Hepatocyte (in vitro differentiated cells): ENCODE measurements at regions not wholly inside any gene's neighbourhood (a gene's known extent, or its start where the extent isn't known, plus 50 kb on each side); places are given as distances from the start of the nearest gene placed in this dataset.
"Not testable (repeated sequence)": the region's sequence is repeated elsewhere in the genome, so short reads cannot be mapped to it uniquely, and the experiment has no call there.

Source experiments
- DNase-seq: peaks from one replicate; pipeline ENCODE4 v3.0.0-alpha.2; 2016; ENCODE audit warnings: low spot score
- H2AFZ ChIP-seq: fragments of 200-600 bp; sonication (generic); 2 replicates; pipeline ENCODE4 v1.6.0; 2016; ENCODE audit warnings: antibody characterized with exemption, mild to moderate bottlenecking
- H3K27ac ChIP-seq: fragments of 200-600 bp; sonication (generic); 2 replicates; pipeline ENCODE4 v1.5.1; 2016; ENCODE audit warnings: mild to moderate bottlenecking
- H3K27me3 ChIP-seq: fragments of 200-600 bp; sonication (generic); 2 replicates; pipeline ENCODE4 v1.6.1; 2016
- H3K36me3 ChIP-seq: fragments of 200-600 bp; sonication (generic); replicated peaks from 2 replicates; pipeline ENCODE4 v1.5.1; 2016; ENCODE audit warnings: low read depth; ENCODE audit not compliant: insufficient read depth
- H3K4me1 ChIP-seq: fragments of 200-600 bp; sonication (generic); 2 replicates; pipeline ENCODE4 v1.5.1; 2016; ENCODE audit warnings: mild to moderate bottlenecking, moderate library complexity; ENCODE audit not compliant: insufficient read depth
- H3K4me2 ChIP-seq: fragments of 200-600 bp; sonication (generic); 2 replicates; pipeline ENCODE4 v1.6.0; 2016
- H3K4me3 ChIP-seq: fragments of 200-600 bp; sonication (generic); 2 replicates; pipeline ENCODE4 v1.5.1; 2016; ENCODE audit warnings: mild to moderate bottlenecking
- H3K79me2 ChIP-seq: fragments of 200-600 bp; sonication (generic); 2 replicates; pipeline ENCODE4 v1.6.0; 2017; ENCODE audit warnings: mild to moderate bottlenecking
- H3K9me2 ChIP-seq: fragments of 200-600 bp; sonication (generic); replicated peaks from 2 replicates; pipeline ENCODE4 v1.6.0; 2017; ENCODE audit warnings: mild to moderate bottlenecking; ENCODE audit not compliant: insufficient read depth
- H3K9me3 ChIP-seq: fragments of 200-600 bp; sonication (generic); 2 replicates; pipeline ENCODE4 v1.5.1; 2016; ENCODE audit warnings: low read depth, mild to moderate bottlenecking
- H4K20me1 ChIP-seq: fragments of 200-600 bp; sonication (generic); 2 replicates; pipeline ENCODE4 v1.6.0; 2016; ENCODE audit warnings: mild to moderate bottlenecking; ENCODE audit not compliant: insufficient read depth, poor library complexity, severe bottlenecking
- CTCF ChIP-seq: fragments of 200-600 bp; sonication (generic); IDR thresholded peaks from 2 replicates; pipeline ENCODE4 v1.5.1; 2016; ENCODE audit warnings: antibody characterized with exemption, mild to moderate bottlenecking; ENCODE audit not compliant: poor library complexity
- EZH2 ChIP-seq: fragments of 200-600 bp; sonication (generic); IDR thresholded peaks from 2 replicates; pipeline ENCODE4 v1.6.1; 2016; ENCODE audit warnings: antibody characterized with exemption, mild to moderate bottlenecking, borderline replicate concordance
- EZH2phosphoT487 ChIP-seq: fragments of 200-600 bp; sonication (generic); IDR thresholded peaks from one replicate; pipeline ENCODE4 v1.6.1; 2018; ENCODE audit warnings: antibody characterized with exemption, mild to moderate bottlenecking, low read depth, moderate library complexity; ENCODE audit not compliant: unreplicated experiment, severe bottlenecking
- WGBS: methylation state at CpG from one replicate; pipeline ENCODE4 v1.1.6; 2016; ENCODE audit warnings: low lambda C conversion rate; ENCODE audit errors: missing lambda C conversion rate; 5-methylcytosine and 5-hydroxymethylcytosine counted together

- DNase-seq = peak; percentile 40
- H3K36me3 ChIP-seq = no peaks in the 10 kb centered on the region
- no peak overlapping the region for H3K4me3 ChIP-seq
- peaks cover 47% of the 10 kb centered on the region for H3K9me3 ChIP-seq
- H3K9me2 ChIP-seq = no peaks in the 10 kb centered on the region
- H3K79me2 ChIP-seq = no peaks in the 10 kb centered on the region
- no peak overlapping the region for H3K4me2 ChIP-seq
- H3K4me1 ChIP-seq = no peaks in the 10 kb centered on the region
- no peak for TF ChIP-seq CTCF
- no peak for TF ChIP-seq EZH2phosphoT487
- no peak for TF ChIP-seq EZH2
- WGBS = 88% methylated on average over 4 of the region's 4 CpGs
- H3K27me3 ChIP-seq = no peaks in the 10 kb centered on the region
- no peak overlapping the region for H3K27ac ChIP-seq
- no peak overlapping the region for H2AFZ ChIP-seq
- no peaks in the 10 kb centered on the region for H4K20me1 ChIP-seq
These were observed 820.3 kb downstream of the TMEM121 start for GRCh38 chr14:106346534-106347290.

DNA sequence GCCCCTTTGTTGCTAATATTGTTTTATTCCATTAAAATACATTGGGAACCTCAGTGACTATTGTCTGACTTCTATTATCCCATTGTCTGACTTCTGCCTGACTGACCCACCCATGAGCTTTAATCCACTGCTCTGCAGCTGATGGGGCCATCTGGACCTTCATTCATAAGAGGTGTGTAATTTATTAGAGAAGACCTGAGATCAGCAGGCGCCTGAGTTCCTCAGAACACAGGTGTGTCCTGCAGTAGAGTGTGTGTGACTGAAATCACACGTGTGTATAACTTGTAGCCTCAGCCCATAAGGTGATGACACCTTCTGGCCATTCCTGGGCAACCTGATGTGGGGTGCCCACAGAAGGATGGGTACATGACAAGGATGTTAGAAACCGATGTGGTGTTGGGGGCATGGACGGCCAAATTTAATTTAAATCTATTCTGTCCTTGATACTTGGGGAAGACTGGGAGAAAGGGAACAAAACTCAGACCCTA lies 821.0 kb downstream of the TMEM121 start:
- TF ChIP-seq CTCF = peak; percentile 4
- no peak for TF ChIP-seq EZH2
- H3K79me2 ChIP-seq = no peaks in the 10 kb centered on the region
- no peaks in the 10 kb centered on the region for H4K20me1 ChIP-seq
- no peaks in the 10 kb centered on the region for H3K27me3 ChIP-seq
- peaks cover 47% of the 10 kb centered on the region for H3K9me3 ChIP-seq
- no peaks in the 10 kb centered on the region for H3K36me3 ChIP-seq
- WGBS = 52% methylated on average over 4 of the region's 4 CpGs
- H3K4me1 ChIP-seq = no peaks in the 10 kb centered on the region
- no peaks in the 10 kb centered on the region for H3K9me2 ChIP-seq
- H3K27ac ChIP-seq = no peak overlapping the region
- no peak overlapping the region for H3K4me3 ChIP-seq
- peak; percentile 37 for DNase-seq
- H2AFZ ChIP-seq = no peak overlapping the region
- no peak overlapping the region for H3K4me2 ChIP-seq

DNA sequence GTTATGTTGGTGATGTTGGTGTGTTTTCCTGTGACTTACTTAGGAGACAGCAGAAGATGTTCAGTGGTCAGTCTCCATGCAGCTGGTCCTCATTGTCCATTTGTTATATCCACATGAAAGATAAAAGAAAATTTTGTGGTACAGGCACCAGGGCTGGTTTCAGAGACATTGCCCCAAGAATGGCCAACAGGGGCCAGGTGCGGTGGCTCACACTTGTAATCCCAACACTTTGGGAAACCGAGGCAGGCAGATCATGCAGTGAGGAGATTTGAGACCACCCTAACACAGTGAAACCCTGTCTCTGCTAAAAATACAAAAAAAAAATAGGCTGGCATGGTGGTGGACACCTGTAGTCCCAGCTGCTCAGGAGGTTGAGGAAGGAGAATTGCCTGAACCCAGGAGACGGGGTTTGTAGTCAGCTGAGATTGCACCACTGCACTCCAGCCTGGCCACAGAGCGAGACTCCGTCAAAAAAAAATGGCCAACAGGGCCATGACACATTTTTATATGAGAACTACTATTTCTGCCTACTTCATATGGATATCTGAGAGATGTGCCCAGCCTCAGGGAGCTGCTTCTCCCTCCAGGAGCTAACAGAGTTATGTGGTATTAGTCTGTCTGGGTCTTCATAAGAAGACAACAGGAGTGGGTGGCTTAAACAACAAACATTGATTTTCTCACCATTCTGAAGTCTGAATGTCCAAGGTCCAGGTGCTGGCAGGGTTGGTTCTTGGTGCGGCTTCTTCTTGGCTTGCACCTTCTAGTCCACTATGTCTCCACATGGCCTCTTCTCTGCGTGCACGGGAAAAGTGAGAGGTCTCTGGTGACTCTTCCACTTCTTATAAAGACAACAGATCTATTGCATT lies 821.7 kb downstream of the TMEM121 start:
- no peak overlapping the region for H2AFZ ChIP-seq
- no peak for TF ChIP-seq EZH2
- no peak for TF ChIP-seq EZH2phosphoT487
- no peak for TF ChIP-seq CTCF
- 60% methylated on average over 8 of the region's 8 CpGs for WGBS
- H3K27ac ChIP-seq = no peak overlapping the region
- H3K79me2 ChIP-seq = no peaks in the 10 kb centered on the region
- no peak overlapping the region for H3K4me3 ChIP-seq
- no peak overlapping the region for H3K4me2 ChIP-seq
- no peaks in the 10 kb centered on the region for H4K20me1 ChIP-seq
- H3K36me3 ChIP-seq = no peaks in the 10 kb centered on the region
- H3K9me3 ChIP-seq = peaks cover 47% of the 10 kb centered on the region
- no peaks in the 10 kb centered on the region for H3K9me2 ChIP-seq
- DNase-seq = peak; percentile 40
- no peaks in the 10 kb centered on the region for H3K27me3 ChIP-seq
- H3K4me1 ChIP-seq = no peaks in the 10 kb centered on the region

- not testable (repeated sequence) for H3K4me2 ChIP-seq, H3K27ac ChIP-seq, H3K9me2 ChIP-seq, DNase-seq, H3K4me1 ChIP-seq, H3K4me3 ChIP-seq, H4K20me1 ChIP-seq, H3K36me3 ChIP-seq, H2AFZ ChIP-seq, H3K79me2 ChIP-seq, H3K27me3 ChIP-seq
- WGBS = 65% methylated on average over 18 of the region's 18 CpGs
- peaks cover 43% of the 10 kb centered on the region for H3K9me3 ChIP-seq
These were observed 822.6 kb downstream of the TMEM121 start for GRCh38 chr14:106348873-106349540.

DNA sequence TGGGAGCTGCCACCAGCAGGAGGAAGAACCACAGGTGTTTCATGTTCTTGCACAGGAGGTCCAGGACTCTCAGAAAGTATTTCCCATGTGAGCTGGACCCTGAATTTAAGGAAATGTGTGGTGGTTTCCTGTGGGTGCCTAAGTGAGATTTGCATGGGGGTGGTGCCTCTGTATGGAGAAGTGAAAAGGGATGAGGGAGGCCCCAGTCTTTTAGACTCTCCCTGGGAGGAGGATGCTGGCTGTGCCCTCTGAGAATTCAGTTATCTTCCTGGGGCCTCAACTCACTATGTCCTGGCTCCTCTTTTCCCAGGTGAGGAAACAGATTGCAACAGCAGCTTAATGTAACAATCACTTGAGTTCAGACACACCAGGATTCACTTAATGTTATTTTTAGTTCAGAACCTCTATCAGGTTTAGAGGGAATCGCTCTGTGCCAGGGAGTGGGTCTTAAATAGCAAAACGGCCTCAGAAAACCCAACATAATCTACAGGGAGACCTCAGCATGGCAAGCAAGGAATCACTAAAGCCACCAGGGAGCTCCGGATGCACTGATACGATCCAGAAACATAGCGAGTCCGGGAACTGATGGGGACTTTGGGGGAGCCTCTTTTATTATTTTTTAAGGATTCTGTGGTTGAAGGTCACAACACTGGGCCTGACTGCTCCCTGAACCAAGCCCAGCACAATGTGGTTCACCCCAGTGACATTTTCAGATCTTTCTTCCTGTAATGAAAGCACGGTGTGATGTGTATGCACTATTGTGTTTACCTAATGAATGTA lies 823.5 kb downstream of the TMEM121 start:
- H3K4me1 ChIP-seq, H2AFZ ChIP-seq, H4K20me1 ChIP-seq, DNase-seq, H3K4me2 ChIP-seq, H3K4me3 ChIP-seq, H3K79me2 ChIP-seq, H3K36me3 ChIP-seq, H3K27me3 ChIP-seq, H3K9me2 ChIP-seq, H3K27ac ChIP-seq: not testable (repeated sequence)
- 73% methylated on average over 7 of the region's 7 CpGs for WGBS
- H3K9me3 ChIP-seq = peaks cover 43% of the 10 kb centered on the region
